Adrenal gland (tissue), 9 donors: ENCODE measurements at regions not wholly inside any gene's neighbourhood (a gene's known extent, or its start where the extent isn't known, plus 50 kb on each side); places are given as distances from the start of the nearest gene placed in this dataset.

ENCODE experiments used
- DNase-seq, 7 donors: peaks; one replicate each; pipeline ENCODE4 v3.0.0-alpha.2; 2019 to 2020
- H3K27ac ChIP-seq, 5 donors: fragments of 200-600 bp; sonication (generic) in 4 of 5; 1 replicate in 3 of 5; 2 replicates in 2 of 5; pipeline versions ENCODE4 v1.5.1 to v1.8.0; 2016 to 2020; ENCODE audit warnings: mild to moderate bottlenecking in 1 of 5
- H3K27me3 ChIP-seq: fragments of 200-600 bp; 2 replicates; pipeline ENCODE4 v1.8.0; 2021
- H3K36me3 ChIP-seq, 2 donors: fragments of 200-600 bp; replicated peaks in 1 of 2; 1 replicate in 1 of 2; 2 replicates in 1 of 2; pipeline versions ENCODE4 v1.5.1 to v1.8.0; 2018 to 2022
- H3K4me1 ChIP-seq, 2 donors: fragments of 200-600 bp; replicated peaks in 1 of 2; 1 replicate in 1 of 2; 2 replicates in 1 of 2; pipeline versions ENCODE4 v1.5.1 to v1.8.0; 2018 to 2021
- H3K4me3 ChIP-seq, 4 donors: fragments of 200-600 bp; sonication (generic) in 3 of 4; one replicate each; pipeline ENCODE4 v1.5.1; 2016 to 2018
- H3K9me3 ChIP-seq, 3 donors: fragments of 200-600 bp; sonication (generic) in 1 of 3; replicated peaks in 1 of 3; 1 replicate in 2 of 3; 2 replicates in 1 of 3; pipeline versions ENCODE4 v1.5.1 to v1.8.0; 2016 to 2021
- POLR2A ChIP-seq, 2 donors: fragments of 450-650 bp; IDR thresholded peaks; one replicate each; pipeline ENCODE4 v1.6.1; 2017; ENCODE audit warnings: antibody characterized with exemption in 2 of 2, mild to moderate bottlenecking in 2 of 2, moderate library complexity in 1 of 2
- WGBS, 4 donors: extraction: QIAGEN DNeasy Blood & Tissue Kit in 2 of 4; methylation state at CpG; one replicate each; pipeline versions ENCODE4 v1.1.5 to v1.1.7; 2013 to 2017; 5-methylcytosine and 5-hydroxymethylcytosine counted together
- intact Hi-C, 2 donors: fragments of 100-400 bp; cut with DNase I; formaldehyde crosslinking; loops; one replicate each; pipeline versions ENCODE4 v1.14.1 to v1.15.0; 2022 to 2023
- TF ChIP-seq, protein P1 (sequence below), 6 experiments: fragments of 450-650 bp in 4 of 6; fragments of 200-600 bp in 2 of 6; sonication (generic) in 1 of 6; IDR thresholded peaks; 1 replicate in 5 of 6; 2 replicates in 1 of 6; pipeline versions ENCODE4 v1.5.1 to v1.8.0; 2016 to 2021; ENCODE audit warnings: antibody characterized with exemption in 6 of 6, mild to moderate bottlenecking in 2 of 6, moderate library complexity in 1 of 6
- donor health status: healthy with polysubstance abuse.
- donor health status: Bipolar disorder and iron deficiency.
- donor health status: DM: yes; HTN: yes; CAD: no.
- donor health status: DM: no; HTN: no; CAD: no.
- donor health status: DM: no; HTN: no; CAD: no.

DNA sequence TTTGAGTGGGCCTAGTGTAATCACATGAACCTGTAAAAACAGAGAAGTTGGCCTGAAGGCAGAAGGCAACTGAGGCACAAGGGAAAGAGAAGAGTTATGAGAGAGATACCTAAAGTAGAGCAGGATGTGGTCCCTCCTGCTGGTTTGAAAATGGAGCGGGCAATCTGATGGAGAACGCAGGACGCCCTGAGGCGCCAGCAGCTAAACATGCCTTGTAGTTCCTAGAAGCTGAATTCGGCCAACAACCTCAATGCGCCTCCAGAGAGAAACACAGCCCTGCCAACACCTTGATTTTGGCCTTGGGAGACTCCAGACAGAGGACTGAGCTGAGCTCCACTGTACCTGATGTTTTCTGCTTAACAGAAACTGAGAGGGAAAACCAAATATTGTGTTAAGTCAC, 469.9 kb downstream of the SOCS6 start:
- H3K27me3 ChIP-seq, result no peaks in the 10 kb centered on the region
- no peaks in the 10 kb centered on the region for H3K36me3 ChIP-seq
- H3K4me3 ChIP-seq, result no peak overlapping the region
- H3K4me1 ChIP-seq, result no peaks in the 10 kb centered on the region
- intact Hi-C loops, result no loop called here
- no peaks in the 10 kb centered on the region for H3K9me3 ChIP-seq
- no peak for DNase-seq
- no peak overlapping the region for H3K27ac ChIP-seq
- WGBS, 4 donors, result 80 to 97% (median 89%) methylated on average over 6 of the region's 6 CpGs
- no peak for TF ChIP-seq POLR2A (IDR thresholded peaks at IDR 0.05)
- TF ChIP-seq, protein P1, sequence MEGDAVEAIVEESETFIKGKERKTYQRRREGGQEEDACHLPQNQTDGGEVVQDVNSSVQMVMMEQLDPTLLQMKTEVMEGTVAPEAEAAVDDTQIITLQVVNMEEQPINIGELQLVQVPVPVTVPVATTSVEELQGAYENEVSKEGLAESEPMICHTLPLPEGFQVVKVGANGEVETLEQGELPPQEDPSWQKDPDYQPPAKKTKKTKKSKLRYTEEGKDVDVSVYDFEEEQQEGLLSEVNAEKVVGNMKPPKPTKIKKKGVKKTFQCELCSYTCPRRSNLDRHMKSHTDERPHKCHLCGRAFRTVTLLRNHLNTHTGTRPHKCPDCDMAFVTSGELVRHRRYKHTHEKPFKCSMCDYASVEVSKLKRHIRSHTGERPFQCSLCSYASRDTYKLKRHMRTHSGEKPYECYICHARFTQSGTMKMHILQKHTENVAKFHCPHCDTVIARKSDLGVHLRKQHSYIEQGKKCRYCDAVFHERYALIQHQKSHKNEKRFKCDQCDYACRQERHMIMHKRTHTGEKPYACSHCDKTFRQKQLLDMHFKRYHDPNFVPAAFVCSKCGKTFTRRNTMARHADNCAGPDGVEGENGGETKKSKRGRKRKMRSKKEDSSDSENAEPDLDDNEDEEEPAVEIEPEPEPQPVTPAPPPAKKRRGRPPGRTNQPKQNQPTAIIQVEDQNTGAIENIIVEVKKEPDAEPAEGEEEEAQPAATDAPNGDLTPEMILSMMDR (IDR thresholded peaks at IDR 0.05), result no peak

DNA sequence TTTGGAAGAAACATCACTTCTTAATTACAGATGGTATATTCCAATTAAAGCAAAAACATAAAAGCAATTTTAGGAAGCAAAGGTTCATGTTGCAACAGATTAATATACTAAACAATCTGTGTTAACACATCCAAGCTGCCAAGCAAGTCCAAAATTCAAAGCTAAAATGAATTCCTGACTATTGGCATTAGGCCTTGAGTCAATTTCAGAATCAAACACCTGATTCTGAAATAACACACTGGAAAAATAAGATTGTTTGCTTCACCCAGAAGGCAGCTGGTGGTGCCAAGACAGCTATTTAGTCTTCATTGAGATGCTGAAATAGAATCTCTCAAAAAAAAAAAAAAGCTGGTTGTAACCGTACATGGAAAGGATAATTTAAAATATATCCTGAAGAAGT, 465.6 kb downstream of the SOCS6 start:
- H3K9me3 ChIP-seq, result no peaks in the 10 kb centered on the region
- DNase-seq, result no peak
- WGBS, 4 donors, result 39 to 78% (median 63%) methylated on average over 1 of the region's 1 CpG
- no peak overlapping the region for H3K4me3 ChIP-seq
- intact Hi-C loops, result no loop called here
- H3K36me3 ChIP-seq, result no peaks in the 10 kb centered on the region
- H3K27ac ChIP-seq, result no peak overlapping the region
- no peaks in the 10 kb centered on the region for H3K27me3 ChIP-seq
- H3K4me1 ChIP-seq, result no peaks in the 10 kb centered on the region
- no peak for TF ChIP-seq POLR2A (IDR thresholded peaks at IDR 0.05)
- TF ChIP-seq, protein P1 (IDR thresholded peaks at IDR 0.05), result no peak

DNA sequence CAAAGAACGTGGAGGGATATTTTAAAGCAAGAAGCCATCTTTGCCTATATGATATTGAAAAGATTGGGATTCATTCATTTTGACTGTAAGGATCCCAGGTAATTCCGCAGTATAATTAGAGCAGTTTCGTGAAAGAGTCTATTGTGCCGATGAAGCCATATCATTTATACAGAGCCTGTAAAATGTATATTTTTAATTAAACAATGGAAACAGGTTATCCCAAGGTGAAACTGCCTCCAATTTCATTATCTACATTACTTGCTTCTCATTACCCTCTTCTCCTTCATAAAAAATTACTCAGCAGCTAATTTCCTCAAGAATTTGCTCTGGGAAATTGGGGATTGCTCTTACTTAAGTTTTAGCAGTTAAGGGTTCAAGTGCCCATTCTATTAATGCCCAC, 444.1 kb downstream of the SOCS6 start:
- TF ChIP-seq, protein P1 (IDR thresholded peaks at IDR 0.05), result no peak
- no peak for TF ChIP-seq POLR2A (IDR thresholded peaks at IDR 0.05)
- no peak overlapping the region for H3K27ac ChIP-seq
- 69 to 76% (median 74%) methylated on average over 4 of the region's 4 CpGs for WGBS, 4 donors
- no peaks in the 10 kb centered on the region for H3K36me3 ChIP-seq
- intact Hi-C loops, result no loop called here
- no peak for DNase-seq
- no peaks in the 10 kb centered on the region for H3K27me3 ChIP-seq
- H3K9me3 ChIP-seq, result no peaks in the 10 kb centered on the region
- H3K4me3 ChIP-seq, result no peak overlapping the region
- no peaks in the 10 kb centered on the region for H3K4me1 ChIP-seq

DNA sequence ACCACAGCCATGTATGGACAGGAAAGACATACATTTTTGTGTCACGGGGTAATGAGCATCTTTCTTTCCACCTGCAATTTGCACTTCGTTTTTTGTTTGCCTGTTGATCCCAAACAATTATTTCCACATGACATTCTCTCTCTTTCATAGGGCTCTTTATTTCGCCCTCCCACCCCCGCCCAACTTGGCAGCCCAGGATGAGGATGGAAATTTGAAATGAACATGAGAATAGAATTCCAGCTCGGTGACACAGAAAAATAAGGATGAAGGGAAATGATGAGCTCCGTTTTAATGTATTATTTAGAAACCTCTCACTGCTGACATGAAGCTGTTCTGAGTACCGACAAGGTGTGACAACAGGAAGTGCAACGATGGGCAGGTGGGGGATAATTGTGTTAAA, 443.3 kb downstream of the SOCS6 start:
- H3K4me3 ChIP-seq, result no peak overlapping the region
- no peak for DNase-seq
- intact Hi-C loops, result no loop called here
- TF ChIP-seq POLR2A (IDR thresholded peaks at IDR 0.05), result no peak
- TF ChIP-seq, protein P1 (IDR thresholded peaks at IDR 0.05), result no peak
- no peaks in the 10 kb centered on the region for H3K27me3 ChIP-seq
- no peak overlapping the region for H3K27ac ChIP-seq
- no peaks in the 10 kb centered on the region for H3K9me3 ChIP-seq
- no peaks in the 10 kb centered on the region for H3K4me1 ChIP-seq
- WGBS, 4 donors, result 69 to 73% (median 70%) methylated on average over 8 of the region's 8 CpGs
- no peaks in the 10 kb centered on the region for H3K36me3 ChIP-seq
